Left renal cortex interstitium (tissue), 4 donors: ENCODE measurements at regions not wholly inside any gene's neighbourhood (a gene's known extent, or its start where the extent isn't known, plus 50 kb on each side); places are given as distances from the start of the nearest gene placed in this dataset.

ENCODE experiments used
- DNase-seq, 4 donors: peaks; one replicate each; pipeline ENCODE4 v3.0.0-alpha.2; 2013; ENCODE audit warnings: low read depth in 4 of 4, low spot score in 2 of 4, missing footprints in 1 of 4

- DNase-seq, result no peak
Observed at GRCh38 chr6:62345962-62346689, 60.1 kb upstream of the KHDRBS2 start.

GRCh38 chr6:62345446-62345845 lies 59.4 kb upstream of the KHDRBS2 start:
- DNase-seq, result no peak

GRCh38 chr6:62344850-62345249 lies 58.8 kb upstream of the KHDRBS2 start:
- no peak for DNase-seq

DNA sequence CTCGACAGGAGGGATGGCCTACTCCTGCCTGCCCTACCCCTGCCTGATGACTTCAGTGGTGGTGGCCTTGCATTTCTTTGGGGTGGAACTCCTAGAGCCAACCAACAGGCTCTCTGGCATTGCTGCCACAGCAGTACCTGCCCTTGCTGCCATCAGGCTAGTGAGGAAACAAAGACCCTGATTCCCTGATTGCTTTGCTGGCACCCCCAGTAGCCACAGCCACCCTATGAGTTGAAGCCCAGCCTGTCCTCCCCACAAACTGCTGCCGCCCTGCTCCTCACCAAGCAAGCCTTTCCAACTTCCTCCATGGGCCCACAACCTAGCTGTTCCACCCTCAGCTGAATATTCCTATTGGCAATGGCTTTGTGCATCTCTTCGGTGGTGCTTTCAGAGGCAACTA lies 52.5 kb upstream of the KHDRBS2 start:
- DNase-seq, result no peak
